H9 (cell line): ENCODE measurements at regions not wholly inside any gene's neighbourhood (a gene's known extent, or its start where the extent isn't known, plus 50 kb on each side); places are given as distances from the start of the nearest gene placed in this dataset.

ENCODE experiments used
- DNase-seq: peaks from one replicate; pipeline ENCODE4 v3.0.0-alpha.2; 2017
- H2AFZ ChIP-seq: one replicate; pipeline ENCODE4 v1.6.1; 2013; ENCODE audit warnings: mild to moderate bottlenecking, low read length, control low read depth, moderate library complexity
- H2AK5ac ChIP-seq: 2 replicates; pipeline ENCODE4 v1.6.1; 2013; ENCODE audit warnings: low read length, control low read depth, mixed read lengths; ENCODE audit not compliant: insufficient read length
- H2BK120ac ChIP-seq: one replicate; pipeline ENCODE4 v1.6.1; 2013; ENCODE audit warnings: low read depth, mild to moderate bottlenecking, low read length, control low read depth, inconsistent platforms; ENCODE audit not compliant: poor library complexity, severe bottlenecking
- H2BK12ac ChIP-seq: 2 replicates; pipeline ENCODE4 v1.6.1; 2013; ENCODE audit warnings: low read length, control low read depth, mixed read lengths, low read depth; ENCODE audit not compliant: insufficient read length
- H2BK15ac ChIP-seq: 2 replicates; pipeline ENCODE4 v1.6.1; 2013; ENCODE audit warnings: low read depth, low read length, control low read depth
- H2BK20ac ChIP-seq: one replicate; pipeline ENCODE4 v1.6.1; 2013; ENCODE audit warnings: low read depth, mild to moderate bottlenecking, low read length, control low read depth, inconsistent platforms; ENCODE audit not compliant: poor library complexity, severe bottlenecking
- H2BK5ac ChIP-seq: 2 replicates; pipeline ENCODE4 v1.6.1; 2013; ENCODE audit warnings: low read length, control low read depth, mixed read lengths; ENCODE audit not compliant: insufficient read length
- H3K14ac ChIP-seq: 2 replicates; pipeline ENCODE4 v1.6.1; 2013; ENCODE audit warnings: low read length, control low read depth; ENCODE audit not compliant: insufficient read depth
- H3K18ac ChIP-seq: 2 replicates; pipeline ENCODE4 v1.6.1; 2013; ENCODE audit warnings: low read depth, mild to moderate bottlenecking, mixed read lengths, low read length, control low read depth; ENCODE audit not compliant: insufficient read length
- H3K23ac ChIP-seq: 2 replicates; pipeline ENCODE4 v1.6.1; 2013; ENCODE audit warnings: low read length, control low read depth, mixed read lengths, low read depth; ENCODE audit not compliant: insufficient read length
- H3K23me2 ChIP-seq: 2 replicates; pipeline ENCODE4 v1.6.1; 2013; ENCODE audit warnings: low read depth, mild to moderate bottlenecking, mixed read lengths, low read length, control low read depth; ENCODE audit not compliant: insufficient read length, poor library complexity, severe bottlenecking
- H3K27ac ChIP-seq: 2 replicates; pipeline ENCODE4 v1.5.1; 2013; ENCODE audit warnings: low read length, control low read depth, mixed read lengths, low read depth; ENCODE audit not compliant: insufficient read length
- H3K27me3 ChIP-seq: 2 replicates; pipeline ENCODE4 v1.6.1; 2013; ENCODE audit warnings: low read length, control low read depth, inconsistent platforms; ENCODE audit not compliant: insufficient read depth
- H3K4ac ChIP-seq: 2 replicates; pipeline ENCODE4 v1.6.1; 2013; ENCODE audit warnings: low read depth, mild to moderate bottlenecking, control low read depth, inconsistent platforms, low read length, moderate library complexity
- H3K4me1 ChIP-seq: 2 replicates; pipeline ENCODE4 v1.6.1; 2013; ENCODE audit warnings: low read length, control low read depth, inconsistent platforms; ENCODE audit not compliant: insufficient read depth
- H3K4me2 ChIP-seq: 2 replicates; pipeline ENCODE4 v1.6.1; 2013; ENCODE audit warnings: low read length, control low read depth, mixed read lengths; ENCODE audit not compliant: insufficient read length, insufficient read depth
- H3K56ac ChIP-seq: 2 replicates; pipeline ENCODE4 v1.6.1; 2013; ENCODE audit warnings: low read depth, mild to moderate bottlenecking, mixed read lengths, low read length, control low read depth; ENCODE audit not compliant: insufficient read length
- H3K79me1 ChIP-seq: 2 replicates; pipeline ENCODE4 v1.6.1; 2013; ENCODE audit warnings: low read depth, mild to moderate bottlenecking, moderate library complexity, low read length, control low read depth, inconsistent platforms; ENCODE audit not compliant: insufficient read depth, poor library complexity, severe bottlenecking
- H3K79me2 ChIP-seq: 2 replicates; pipeline ENCODE4 v1.6.1; 2013; ENCODE audit warnings: low read length, control low read depth, inconsistent platforms; ENCODE audit not compliant: insufficient read depth
- H3K9ac ChIP-seq: 2 replicates; pipeline ENCODE4 v1.6.1; 2013; ENCODE audit warnings: low read length, control low read depth, mixed read lengths; ENCODE audit not compliant: insufficient read length; ENCODE audit errors: extremely low read depth
- H3K9me3 ChIP-seq: one replicate; pipeline ENCODE4 v1.6.1; 2013; ENCODE audit warnings: low read depth, low read length, inconsistent platforms; ENCODE audit not compliant: control insufficient read depth
- H3T11ph ChIP-seq: one replicate; pipeline ENCODE4 v1.6.1; 2013; ENCODE audit warnings: mild to moderate bottlenecking, low read length, control low read depth, inconsistent platforms
- H4K20me1 ChIP-seq: one replicate; pipeline ENCODE4 v1.6.1; 2013; ENCODE audit not compliant: control insufficient read depth, insufficient read length, insufficient read depth
- H4K5ac ChIP-seq: 2 replicates; pipeline ENCODE4 v1.6.1; 2013; ENCODE audit warnings: low read depth, mild to moderate bottlenecking, mixed read lengths, low read length, control low read depth; ENCODE audit not compliant: insufficient read length
- H4K8ac ChIP-seq: replicated peaks from 2 replicates; pipeline ENCODE4 v1.6.1; 2013; ENCODE audit warnings: low read length, control low read depth, mixed read lengths, low read depth; ENCODE audit not compliant: insufficient read length
- H4K91ac ChIP-seq: 2 replicates; pipeline ENCODE4 v1.6.1; 2013; ENCODE audit warnings: low read depth, mild to moderate bottlenecking, moderate library complexity, mixed read lengths, low read length, control low read depth; ENCODE audit not compliant: insufficient read length
- H3K27ac Mint-ChIP-seq, 3 experiments: 2 replicates in 2 of 3; 3 replicates in 1 of 3; pipeline ENCODE4 v1.8.0; 2020 to 2021; ENCODE audit warnings: mixed read lengths in 3 of 3, mild to moderate bottlenecking in 1 of 3, moderate library complexity in 1 of 3
- H3K27me3 Mint-ChIP-seq: 2 replicates; pipeline ENCODE4 v1.8.0; 2021; ENCODE audit warnings: low read depth, mild to moderate bottlenecking, moderate library complexity, mixed read lengths
- H3K36me3 Mint-ChIP-seq, 3 experiments: 2 replicates in 2 of 3; 3 replicates in 1 of 3; pipeline ENCODE4 v1.8.0; 2020 to 2021; ENCODE audit warnings: low read depth in 3 of 3, mixed read lengths in 3 of 3; ENCODE audit not compliant: insufficient read depth in 1 of 3
- H3K4me1 Mint-ChIP-seq, 2 experiments: 2 replicates each; pipeline ENCODE4 v1.8.0; 2020; ENCODE audit warnings: mixed read lengths in 2 of 2
- H3K4me3 Mint-ChIP-seq, 2 experiments: 2 replicates in 1 of 2; 3 replicates in 1 of 2; pipeline ENCODE4 v1.8.0; 2020 to 2021; ENCODE audit warnings: mild to moderate bottlenecking in 2 of 2, mixed read lengths in 2 of 2, moderate library complexity in 1 of 2
- H3K9me3 Mint-ChIP-seq, 2 experiments: 2 replicates in 1 of 2; 3 replicates in 1 of 2; pipeline ENCODE4 v1.8.0; 2020; ENCODE audit warnings: mild to moderate bottlenecking in 2 of 2, mixed read lengths in 2 of 2, moderate library complexity in 1 of 2
- CTCF ChIP-seq: fragments of 200-600 bp; sonication (generic); conservative IDR thresholded peaks from 3 replicates; pipeline ENCODE4 v1.8.0; 2021; ENCODE audit warnings: antibody characterized with exemption, mild to moderate bottlenecking
- WGBS: extraction: QIAGEN DNeasy Blood & Tissue Kit; methylation state at CpG from one replicate; pipeline ENCODE4 v1.1.7; 2013; ENCODE audit warnings: missing lambda C conversion rate, low lambda C conversion rate, mixed read lengths; ENCODE audit not compliant: insufficient read length; ENCODE audit errors: extremely low coverage; 5-methylcytosine and 5-hydroxymethylcytosine counted together

GRCh38 chr3:81274671-81275070, 486.8 kb downstream of the GBE1 start:
- no peaks in the 10 kb centered on the region for H3K36me3 Mint-ChIP-seq
- WGBS: no CpG with 5 or more reads among the region's 2 CpGs

More at GRCh38 chr3:81274671-81275070, 486.8 kb downstream of the GBE1 start:
- H3K27me3 ChIP-seq: no peaks in the 10 kb centered on the region
- H2BK12ac ChIP-seq: no peak overlapping the region
- no peak overlapping the region for H2BK20ac ChIP-seq
- no peak overlapping the region for H2BK5ac ChIP-seq
- H3K4ac ChIP-seq: no peak overlapping the region
- no peaks in the 10 kb centered on the region; the same call in 1 of the 2 replicates for H3K4me1 ChIP-seq
- H3K27ac ChIP-seq: no peak overlapping the region
- H3K9ac ChIP-seq: no peak overlapping the region
- H2BK15ac ChIP-seq: no peak overlapping the region
- no peak for DNase-seq
- H3K14ac ChIP-seq: no peak overlapping the region
- no peak overlapping the region for H2AK5ac ChIP-seq
- no peak overlapping the region for H3K27ac Mint-ChIP-seq
- H3K27me3 Mint-ChIP-seq: no peaks in the 10 kb centered on the region
- no peak overlapping the region for H3K56ac ChIP-seq
- no peak overlapping the region for H3K4me2 ChIP-seq
- no peaks in the 10 kb centered on the region for H3K23me2 ChIP-seq
- H4K5ac ChIP-seq: no peak overlapping the region
- no peak for TF ChIP-seq CTCF
- H2BK120ac ChIP-seq: no peak overlapping the region
- H3K79me1 ChIP-seq: no peaks in the 10 kb centered on the region
- H3K79me2 ChIP-seq: no peaks in the 10 kb centered on the region
- no peak overlapping the region for H2AFZ ChIP-seq
- H3K18ac ChIP-seq: no peak overlapping the region
- no peaks in the 10 kb centered on the region for H4K20me1 ChIP-seq
- no peaks in the 10 kb centered on the region for H3K9me3 Mint-ChIP-seq
- no peak overlapping the region for H4K91ac ChIP-seq
- H3K4me3 Mint-ChIP-seq: no peak overlapping the region
- H3K4me1 Mint-ChIP-seq: peaks cover 12% of the 10 kb centered on the region in 2 experiments
- H3T11ph ChIP-seq: no peak overlapping the region
- no peaks in the 10 kb centered on the region for H3K9me3 ChIP-seq
- H4K8ac ChIP-seq: no peak overlapping the region
- H3K23ac ChIP-seq: no peak overlapping the region
